ENCODE measurements at regions not wholly inside any gene's neighbourhood (a gene's known extent, or its start where the extent isn't known, plus 50 kb on each side); places are given as distances from the start of the nearest gene placed in this dataset.

- TF ChIP-seq CTCF (IDR thresholded peaks at IDR 0.05; ENCODE audit: low read depth, low read length, poor library complexity, severe bottlenecking) (no peak), EZH2phosphoT487 (IDR thresholded peaks at IDR 0.05; ENCODE audit: borderline replicate concordance, low read length) (no peak)
These were observed 123.6 kb upstream of the SLC16A7 start for GRCh38 chr12:59472273-59472672.
